GM19035 (cell line): ENCODE measurements at regions not wholly inside any gene's neighbourhood (a gene's known extent, or its start where the extent isn't known, plus 50 kb on each side); places are given as distances from the start of the nearest gene placed in this dataset.
"Not testable (repeated sequence)": the region's sequence is repeated elsewhere in the genome, so short reads cannot be mapped to it uniquely, and the experiment has no call there.

ENCODE experiments used
- ATAC-seq: cut with Tn5 transposase; IDR thresholded peaks from one replicate; pipeline ENCODE4 v1.9.1; 2021; ENCODE audit not compliant: unreplicated experiment

- ATAC-seq = no peak
These were observed 387.0 kb upstream of the PROK2 start for GRCh38 chr3:72171946-72172345.

DNA sequence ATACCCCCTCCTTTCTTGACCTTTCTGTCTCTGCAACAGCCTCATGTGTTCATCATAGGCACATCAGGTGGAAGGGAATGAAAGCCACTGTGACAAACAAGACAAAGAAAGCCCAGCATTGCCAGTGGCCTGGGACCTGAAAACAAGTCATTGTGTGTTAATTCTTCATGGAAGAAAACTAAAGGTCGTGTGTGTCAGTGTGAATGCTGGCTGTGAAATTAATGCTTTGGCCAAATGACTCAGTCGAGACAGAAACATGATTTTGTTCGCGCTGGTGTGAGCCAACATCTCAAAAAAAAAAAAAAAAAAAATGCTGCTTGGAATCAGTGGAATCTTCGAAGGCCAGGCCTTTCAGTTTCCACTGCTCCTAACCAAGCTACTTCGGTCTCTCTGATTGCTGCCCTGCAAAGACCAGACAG, 386.5 kb upstream of the PROK2 start:
- ATAC-seq = no peak

- no peak for ATAC-seq
These were observed 384.9 kb upstream of the PROK2 start for GRCh38 chr3:72169561-72170472.

DNA sequence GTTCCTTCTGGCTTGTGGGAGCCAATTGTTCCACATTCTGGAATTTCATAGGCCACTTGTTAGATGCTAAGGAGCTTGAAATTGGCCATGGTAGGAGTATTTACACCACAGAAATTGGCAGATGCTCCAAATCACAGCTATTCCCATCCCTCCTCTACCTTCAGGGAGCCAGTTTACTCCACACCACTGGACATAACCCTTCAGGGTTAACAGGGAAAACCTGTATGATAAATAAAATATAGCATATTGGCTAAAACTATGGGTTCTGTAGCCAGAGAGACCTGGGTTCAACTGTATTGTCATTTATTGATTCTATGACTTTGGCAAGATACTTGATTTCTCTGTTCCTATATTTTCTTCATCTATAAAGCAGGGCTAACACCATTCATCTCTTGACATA, 384.2 kb upstream of the PROK2 start:
- no peak for ATAC-seq

DNA sequence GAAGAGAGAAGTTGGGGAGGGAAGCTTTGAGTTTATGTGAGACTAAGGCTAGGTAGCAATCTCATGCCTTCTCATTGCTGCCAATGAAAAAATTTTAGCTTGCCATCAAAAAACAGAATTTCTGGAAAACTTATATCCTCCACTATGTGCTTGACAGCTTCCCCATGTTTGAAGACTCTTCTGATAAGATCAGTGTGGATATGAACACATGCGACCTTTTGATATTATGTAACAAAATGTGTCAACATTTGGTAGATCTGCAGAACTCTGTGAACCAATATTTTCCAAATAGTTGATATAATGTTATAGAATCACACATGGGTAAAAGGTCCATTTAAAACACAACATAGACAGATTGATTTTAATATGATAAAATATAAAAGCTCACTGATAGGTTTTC, 380.9 kb upstream of the PROK2 start:
- ATAC-seq = no peak

- no peak for ATAC-seq
These were observed 380.4 kb upstream of the PROK2 start for GRCh38 chr3:72165317-72165716.

DNA sequence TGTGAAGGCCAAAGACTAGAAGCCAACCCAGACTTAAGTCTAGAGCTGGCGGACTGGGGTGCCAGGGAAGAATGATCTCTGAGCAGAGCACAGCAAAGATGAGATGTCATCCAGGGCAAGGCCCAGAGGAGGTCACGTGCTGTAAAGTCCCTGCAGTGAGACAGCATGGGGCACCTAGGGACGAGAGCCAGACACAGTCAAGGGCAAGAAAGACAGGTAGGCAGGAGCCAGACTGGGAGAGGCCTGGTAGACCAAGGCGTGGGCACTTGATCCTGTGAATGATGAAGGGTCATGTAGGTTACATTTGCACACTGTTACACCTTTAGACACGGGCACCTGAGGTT, 379.7 kb upstream of the PROK2 start:
- ATAC-seq = no peak

DNA sequence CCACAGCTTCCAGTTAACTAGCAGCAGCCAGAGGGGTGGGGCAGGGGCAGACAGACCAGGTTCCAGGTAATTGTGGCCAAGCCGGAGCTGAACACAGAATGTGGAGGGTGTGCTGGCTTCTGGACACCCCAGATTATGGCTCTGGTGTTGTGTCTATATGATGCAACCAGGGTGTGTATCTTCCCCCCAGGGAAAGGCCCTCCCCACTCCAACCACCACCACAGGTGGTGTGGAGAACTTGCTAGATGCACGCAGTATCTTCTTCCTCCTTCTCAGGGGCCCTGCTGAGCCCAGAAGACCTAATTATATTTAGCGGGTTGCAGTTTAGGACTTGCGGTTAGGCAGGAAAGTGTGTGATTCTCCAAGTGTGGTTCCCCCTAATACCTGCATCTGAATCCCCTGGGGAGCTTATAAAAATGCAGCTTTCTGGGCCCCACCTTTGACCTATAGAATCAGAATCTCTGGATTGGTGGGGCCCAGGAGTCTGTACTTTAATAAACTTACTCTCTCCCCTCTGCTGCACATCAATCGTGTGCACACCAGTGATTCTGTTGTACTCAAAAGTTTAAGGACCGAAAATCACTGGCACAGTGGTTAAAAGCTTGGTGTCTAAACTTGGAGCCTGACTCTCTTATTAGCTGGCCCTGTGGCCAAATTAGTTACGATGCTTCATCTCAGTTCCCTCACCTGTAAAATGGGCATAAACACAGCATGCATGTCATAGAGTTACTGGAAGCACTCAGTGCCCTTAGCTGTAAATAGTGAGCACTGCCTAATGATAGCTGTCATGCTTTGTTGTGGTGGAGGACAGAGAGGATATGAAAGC, 379.1 kb upstream of the PROK2 start:
- peak; percentile 86 for ATAC-seq

GRCh38 chr3:72162649-72163184, 377.8 kb upstream of the PROK2 start:
- ATAC-seq = no peak

GRCh38 chr3:72161881-72162595, 377.1 kb upstream of the PROK2 start:
- no peak for ATAC-seq

GRCh38 chr3:72161285-72161684, 376.3 kb upstream of the PROK2 start:
- ATAC-seq = not testable (repeated sequence)

GRCh38 chr3:72160351-72160750, 375.4 kb upstream of the PROK2 start:
- ATAC-seq = no peak

GRCh38 chr3:72159487-72159886, 374.5 kb upstream of the PROK2 start:
- no peak for ATAC-seq

GRCh38 chr3:72158639-72159326, 373.8 kb upstream of the PROK2 start:
- ATAC-seq = no peak

GRCh38 chr3:72157748-72158638, 373.0 kb upstream of the PROK2 start:
- no peak for ATAC-seq

DNA sequence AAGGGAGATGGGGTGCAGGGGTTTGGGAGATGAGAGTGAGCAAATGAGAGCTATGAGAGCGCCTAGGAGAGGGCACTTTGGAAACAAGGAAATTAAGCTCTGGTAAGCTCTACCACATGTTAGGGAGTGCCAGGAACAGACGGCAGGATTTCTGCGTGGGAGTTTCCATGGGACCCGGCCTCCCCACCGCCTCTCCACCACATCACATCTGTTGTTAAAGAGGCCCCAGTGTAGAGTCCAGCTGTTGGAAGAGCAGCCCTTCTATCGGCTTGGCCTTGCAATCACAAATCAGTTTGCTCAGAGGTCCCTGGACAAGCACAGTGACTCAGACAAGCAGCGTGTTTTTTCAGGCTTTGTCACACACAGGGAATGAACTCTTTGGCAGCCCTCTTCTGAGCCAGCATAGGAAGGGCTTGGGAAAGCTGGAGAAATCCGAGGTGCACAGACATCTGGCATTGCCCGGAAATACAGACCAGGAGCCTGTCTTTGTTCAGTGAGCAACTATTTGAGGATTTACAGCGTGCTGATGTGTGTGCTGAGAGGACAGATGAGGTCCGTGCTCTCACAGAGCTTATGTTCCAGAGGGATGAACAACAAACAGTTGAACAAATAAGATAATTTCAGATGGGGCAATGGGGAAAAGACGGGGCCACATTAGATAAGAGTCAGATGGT, 370.6 kb upstream of the PROK2 start:
- ATAC-seq = no peak

- ATAC-seq = no peak
These were observed 369.7 kb upstream of the PROK2 start for GRCh38 chr3:72154391-72155335.
